Panc1 (cell line): ENCODE measurements at regions not wholly inside any gene's neighbourhood (a gene's known extent, or its start where the extent isn't known, plus 50 kb on each side); places are given as distances from the start of the nearest gene placed in this dataset.

Source experiments
- ATAC-seq: fragments of 200-7000 bp; cut with Tn5 transposase; 2 replicates; pipeline ENCODE4 v1.9.1; 2020; ENCODE audit warnings: mild to moderate bottlenecking, moderate library complexity
- BruUV-seq: library from RNA; stranded (reverse); fragments of 400-500 nt; replicated peaks from 2 replicates; lab custom pipeline; 2021; lab: Mats Ljungman, UMichigan
- CTCF ChIA-PET: fragments of 300-600 bp; sonication (Branson Sonifier 250); formaldehyde crosslinking; loops from one replicate; lab custom pipeline; 2022; ENCODE audit warnings: antibody characterized with exemption; lab: Charles Lee
- POLR2A ChIA-PET: fragments of 300-600 bp; sonication (Branson Sonifier 250); formaldehyde crosslinking; loops from one replicate; lab custom pipeline; 2022; ENCODE audit warnings: antibody characterized with exemption; lab: Charles Lee
- DNase-seq: peaks from one replicate; pipeline ENCODE4 v3.0.0-alpha.2; 2010; ENCODE audit warnings: low read depth, low spot score
- H3K27ac ChIP-seq: 2 replicates; pipeline ENCODE4 v1.5.1; 2011; ENCODE audit warnings: mild to moderate bottlenecking, low read length, inconsistent platforms
- H3K27me3 ChIP-seq: fragments of 200-500 bp; sonication (Bioruptor generic); 2 replicates; pipeline ENCODE4 v1.6.0; 2014; ENCODE audit warnings: low read length, inconsistent platforms; ENCODE audit not compliant: control insufficient read depth, insufficient read depth
- H3K36me3 ChIP-seq: fragments of 200-500 bp; sonication (Bioruptor generic); 2 replicates; pipeline ENCODE4 v1.5.1; 2014; ENCODE audit warnings: inconsistent platforms, mild to moderate bottlenecking, low read length, moderate library complexity; ENCODE audit not compliant: control insufficient read depth, insufficient read depth
- H3K4me1 ChIP-seq: 2 replicates; pipeline ENCODE4 v1.5.1; 2011; ENCODE audit warnings: inconsistent platforms, mild to moderate bottlenecking, low read length, moderate library complexity; ENCODE audit not compliant: control insufficient read depth, insufficient read depth
- H3K4me3 ChIP-seq, 2 experiments: 2 replicates each; pipeline ENCODE4 v1.5.1; 2011 to 2012; ENCODE audit warnings: low read depth in 2 of 2, low read length in 2 of 2, mild to moderate bottlenecking in 2 of 2, inconsistent platforms in 1 of 2, moderate library complexity in 1 of 2
- H3K9me3 ChIP-seq: fragments of 200-500 bp; sonication (Bioruptor generic); 2 replicates; pipeline ENCODE4 v1.5.1; 2014; ENCODE audit warnings: low read depth, mild to moderate bottlenecking, inconsistent platforms, low read length, moderate library complexity; ENCODE audit not compliant: control insufficient read depth, insufficient read depth
- CTCF ChIP-seq: fragments of 450-650 bp; IDR thresholded peaks from 2 replicates; pipeline ENCODE4 v1.5.1; 2017; ENCODE audit warnings: mild to moderate bottlenecking
- POLR2AphosphoS5 ChIP-seq: IDR thresholded peaks from 2 replicates; pipeline ENCODE4 v1.6.1; 2012; ENCODE audit warnings: mild to moderate bottlenecking, low read depth, low read length, moderate library complexity
- SIN3A ChIP-seq: IDR thresholded peaks from 2 replicates; pipeline ENCODE4 v1.6.1; 2012; ENCODE audit warnings: low read depth, mild to moderate bottlenecking, low read length, moderate library complexity, borderline replicate concordance; ENCODE audit not compliant: insufficient read depth
- TCF7L2 ChIP-seq: IDR thresholded peaks from 2 replicates; pipeline ENCODE4 v1.6.1; 2011; ENCODE audit warnings: mild to moderate bottlenecking, low read depth, low read length, inconsistent platforms
- in situ Hi-C: cut with HindIII; loops from 2 replicates; pipeline ENCODE4 v1.10.0; 2016; ENCODE audit warnings: low sequenced_read_pairs, low pct_unique_long_range_greater_than_20kb
- intact Hi-C: fragments of 100-400 bp; cut with micrococcal nuclease; formaldehyde crosslinking; loops from one replicate; pipeline ENCODE4 v1.10.0; 2022; ENCODE audit not compliant: unreplicated experiment
- TF ChIP-seq, protein P1 (sequence below), 2 experiments: IDR thresholded peaks; 2 replicates each; pipeline ENCODE4 v1.6.1; 2011 to 2012; ENCODE audit warnings: low read depth in 2 of 2, control low read depth in 1 of 2, low read length in 1 of 2, mild to moderate bottlenecking in 1 of 2, moderate library complexity in 1 of 2; ENCODE audit not compliant: insufficient read depth in 1 of 2

GRCh38 chr15:79496838-79497237 lies 64.7 kb downstream of the MINAR1 start:
- intact Hi-C loops (no loop called here), in situ Hi-C loops (no loop called here)
- Histone ChIP-seq H3K9me3 (no peaks in the 10 kb centered on the region), H3K36me3 (no peaks in the 10 kb centered on the region), H3K27me3 (peaks cover 15% of the 10 kb centered on the region), H3K4me3 (no peak overlapping the region), H3K4me1 (no peaks in the 10 kb centered on the region), H3K27ac (no peak overlapping the region)
- TF ChIP-seq POLR2AphosphoS5 (no peak), SIN3A (no peak), CTCF (no peak), TCF7L2 (no peak)
- TF ChIP-seq, protein P1, sequence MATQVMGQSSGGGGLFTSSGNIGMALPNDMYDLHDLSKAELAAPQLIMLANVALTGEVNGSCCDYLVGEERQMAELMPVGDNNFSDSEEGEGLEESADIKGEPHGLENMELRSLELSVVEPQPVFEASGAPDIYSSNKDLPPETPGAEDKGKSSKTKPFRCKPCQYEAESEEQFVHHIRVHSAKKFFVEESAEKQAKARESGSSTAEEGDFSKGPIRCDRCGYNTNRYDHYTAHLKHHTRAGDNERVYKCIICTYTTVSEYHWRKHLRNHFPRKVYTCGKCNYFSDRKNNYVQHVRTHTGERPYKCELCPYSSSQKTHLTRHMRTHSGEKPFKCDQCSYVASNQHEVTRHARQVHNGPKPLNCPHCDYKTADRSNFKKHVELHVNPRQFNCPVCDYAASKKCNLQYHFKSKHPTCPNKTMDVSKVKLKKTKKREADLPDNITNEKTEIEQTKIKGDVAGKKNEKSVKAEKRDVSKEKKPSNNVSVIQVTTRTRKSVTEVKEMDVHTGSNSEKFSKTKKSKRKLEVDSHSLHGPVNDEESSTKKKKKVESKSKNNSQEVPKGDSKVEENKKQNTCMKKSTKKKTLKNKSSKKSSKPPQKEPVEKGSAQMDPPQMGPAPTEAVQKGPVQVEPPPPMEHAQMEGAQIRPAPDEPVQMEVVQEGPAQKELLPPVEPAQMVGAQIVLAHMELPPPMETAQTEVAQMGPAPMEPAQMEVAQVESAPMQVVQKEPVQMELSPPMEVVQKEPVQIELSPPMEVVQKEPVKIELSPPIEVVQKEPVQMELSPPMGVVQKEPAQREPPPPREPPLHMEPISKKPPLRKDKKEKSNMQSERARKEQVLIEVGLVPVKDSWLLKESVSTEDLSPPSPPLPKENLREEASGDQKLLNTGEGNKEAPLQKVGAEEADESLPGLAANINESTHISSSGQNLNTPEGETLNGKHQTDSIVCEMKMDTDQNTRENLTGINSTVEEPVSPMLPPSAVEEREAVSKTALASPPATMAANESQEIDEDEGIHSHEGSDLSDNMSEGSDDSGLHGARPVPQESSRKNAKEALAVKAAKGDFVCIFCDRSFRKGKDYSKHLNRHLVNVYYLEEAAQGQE (IDR thresholded peaks at IDR 0.05; ENCODE audit: insufficient read depth in 1 of 2, low read depth in 2 of 2, low read length in 1 of 2): no peak
- no TSS peak for BruUV-seq
- ChIA-PET POLR2A (no interaction called here), CTCF (no interaction called here)
- DNase-seq: no peak
- ATAC-seq: no peak

DNA sequence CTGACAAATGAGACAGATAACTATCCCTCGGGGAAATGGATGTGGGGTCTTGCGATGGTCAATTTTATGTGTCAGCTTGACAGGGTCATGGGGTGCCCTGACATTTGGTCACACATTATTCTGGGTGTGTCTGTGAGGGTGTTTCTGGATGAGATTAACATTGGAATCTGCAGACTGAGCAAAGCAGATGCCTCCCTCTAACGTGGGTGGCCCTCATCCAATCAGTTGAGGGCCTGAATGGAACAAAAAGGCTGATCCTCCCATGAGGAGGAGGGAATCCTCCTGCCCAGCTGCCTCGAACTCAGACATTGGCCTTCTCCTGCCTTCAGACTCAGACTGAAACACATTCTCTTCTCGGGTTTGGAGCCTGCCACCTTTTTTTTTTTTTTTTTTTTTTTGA lies 69.0 kb downstream of the MINAR1 start:
- BruUV-seq: no TSS peak
- intact Hi-C loops: no loop called here
- no peak overlapping the region for H3K4me3 ChIP-seq
- no peaks in the 10 kb centered on the region for H3K4me1 ChIP-seq
- POLR2A ChIA-PET: interaction anchor here (0.7 kb wide), 1 partner anchor 149 kb away, joined by 3 read pairs; no protein-coding TSS in a partner anchor
- H3K27me3 ChIP-seq: peaks cover 12% of the 10 kb centered on the region
- CTCF ChIA-PET: interaction anchor here (0.6 kb wide), 1 partner anchor 9 kb away, joined by 3 read pairs; no protein-coding TSS in a partner anchor
- no peak overlapping the region for H3K27ac ChIP-seq
- in situ Hi-C loops: no loop called here
- ATAC-seq (no peak), DNase-seq (no peak)
- TF ChIP-seq, protein P1 (IDR thresholded peaks at IDR 0.05; ENCODE audit: insufficient read depth in 1 of 2, low read depth in 2 of 2, low read length in 1 of 2): no peak
- TF ChIP-seq TCF7L2 (no peak), SIN3A (no peak), CTCF (no peak), POLR2AphosphoS5 (no peak)
- no peaks in the 10 kb centered on the region for H3K9me3 ChIP-seq
- no peaks in the 10 kb centered on the region for H3K36me3 ChIP-seq
